ENCODE measurements at regions not wholly inside any gene's neighbourhood (a gene's known extent, or its start where the extent isn't known, plus 50 kb on each side); places are given as distances from the start of the nearest gene placed in this dataset.

GRCh38 chr13:89916551-89916950, 1430.9 kb upstream of the MIR17HG start:
- Histone ChIP-seq H3K27ac (ENCODE audit: low read depth, low read length) (no peak overlapping the region), H3K36me3 (ENCODE audit: control insufficient read depth in 1 of 2, insufficient read depth in 2 of 2, low read length in 2 of 2) (no peaks in the 10 kb centered on the region), H4K20me1 (ENCODE audit: insufficient read depth) (no peaks in the 10 kb centered on the region), H3K9me3 (ENCODE audit: control insufficient read depth in 1 of 2, insufficient read depth in 1 of 2, low read depth in 1 of 2, low read length in 2 of 2) (no peaks in the 10 kb centered on the region), H3K27me3 (ENCODE audit: insufficient read depth, low read length) (no peaks in the 10 kb centered on the region), H3K4me1 (ENCODE audit: control insufficient read depth in 1 of 2, insufficient read depth in 2 of 2, low read length in 2 of 2) (no peaks in the 10 kb centered on the region), H3K9me2 (ENCODE audit: insufficient read depth) (no peaks in the 10 kb centered on the region), H2AFZ (ENCODE audit: low read depth, low read length, poor library complexity, severe bottlenecking) (no peak overlapping the region), H3K4me3 (replicated peaks in 1 of 2; ENCODE audit: low read depth in 1 of 2, low read length in 2 of 2) (no peak overlapping the region), H3K9ac (ENCODE audit: low read length) (no peak overlapping the region), H3K4me2 (ENCODE audit: low read length) (no peak overlapping the region), H3K79me2 (ENCODE audit: insufficient read depth, low read length) (no peaks in the 10 kb centered on the region)
- CTCF ChIA-PET = no interaction called here
- BruUV-seq (replicated peaks) = no TSS peak
- ATAC-seq = no peak
- no peak for DNase-seq (ENCODE audit: low read depth, low spot score)
- intact Hi-C loops (cut with micrococcal nuclease) = no loop called here
- no peak for TF ChIP-seq CEBPB (IDR thresholded peaks at IDR 0.05; ENCODE audit: low read depth)
- no peak for TF ChIP-seq ZBTB33 (IDR thresholded peaks at IDR 0.05; ENCODE audit: extremely low read depth, insufficient replicate concordance, low read length)
- no peak for TF ChIP-seq SP1 (IDR thresholded peaks at IDR 0.05; ENCODE audit: low read depth)
- TF ChIP-seq CBX3 (IDR thresholded peaks at IDR 0.05; ENCODE audit: low read depth) = no peak
- no peak for TF ChIP-seq ELF1 (IDR thresholded peaks at IDR 0.05; ENCODE audit: borderline replicate concordance, low read depth)
- no peak for TF ChIP-seq POLR2A (IDR thresholded peaks at IDR 0.05; ENCODE audit: borderline replicate concordance, extremely low read depth, insufficient read depth, insufficient read length)
- TF ChIP-seq POLR2AphosphoS5 (IDR thresholded peaks at IDR 0.05; ENCODE audit: low read depth, low read length) = no peak
- no peak for TF ChIP-seq SIN3A (IDR thresholded peaks at IDR 0.05; ENCODE audit: low read depth)
- no peak for TF ChIP-seq YY1 (IDR thresholded peaks at IDR 0.05; ENCODE audit: extremely low read depth, insufficient replicate concordance, low read depth, low read length)
- TF ChIP-seq ATF3 (IDR thresholded peaks at IDR 0.05) = no peak
- TF ChIP-seq EZH2phosphoT487 (IDR thresholded peaks at IDR 0.05; ENCODE audit: borderline replicate concordance) = no peak
- no peak for TF ChIP-seq ZFX (IDR thresholded peaks at IDR 0.05)
- RAD21 ChIA-PET (ENCODE audit: low non-redundant PET in 1 of 2, low total read pairs in 2 of 2, uncharacterized antibody in 2 of 2, unreplicated experiment in 2 of 2) = no interaction called here
- POLR2A ChIA-PET = no interaction called here

Data from HCT116 (cell line).